Cardiac muscle cell (in vitro differentiated cells and primary cell): ENCODE measurements at regions not wholly inside any gene's neighbourhood (a gene's known extent, or its start where the extent isn't known, plus 50 kb on each side); places are given as distances from the start of the nearest gene placed in this dataset.

Source experiments
- DNase-seq, 2 donors: peaks; one replicate each; pipeline versions ENCODE4 v3.0.0 to v3.0.0-alpha.2; 2010 to 2017; ENCODE audit warnings: low read depth in 1 of 2, low spot score in 1 of 2
- H3K27ac ChIP-seq: fragments of 200-600 bp; sonication (generic); 2 replicates; pipeline ENCODE4 v1.5.1; 2016
- H3K27me3 ChIP-seq: fragments of 200-600 bp; sonication (generic); 2 replicates; pipeline ENCODE4 v1.6.0; 2016; ENCODE audit warnings: control low read depth
- H3K36me3 ChIP-seq: fragments of 200-600 bp; sonication (generic); 2 replicates; pipeline ENCODE4 v1.5.1; 2016; ENCODE audit warnings: control low read depth
- H3K4me1 ChIP-seq: fragments of 200-600 bp; sonication (generic); 2 replicates; pipeline ENCODE4 v1.8.1; 2017; ENCODE audit warnings: low read depth, mild to moderate bottlenecking, mixed run types
- H3K4me3 ChIP-seq: fragments of 200-600 bp; sonication (generic); 2 replicates; pipeline ENCODE4 v1.5.1; 2016; ENCODE audit warnings: mild to moderate bottlenecking
- H3K9me3 ChIP-seq: fragments of 200-600 bp; sonication (generic); 2 replicates; pipeline ENCODE4 v1.5.1; 2017; ENCODE audit warnings: low read depth, mild to moderate bottlenecking, control low read depth
- TF ChIP-seq, protein P1 (sequence below): IDR thresholded peaks from 2 replicates; pipeline ENCODE4 v1.5.1; 2012; ENCODE audit warnings: low read depth, mild to moderate bottlenecking, low read length

DNA sequence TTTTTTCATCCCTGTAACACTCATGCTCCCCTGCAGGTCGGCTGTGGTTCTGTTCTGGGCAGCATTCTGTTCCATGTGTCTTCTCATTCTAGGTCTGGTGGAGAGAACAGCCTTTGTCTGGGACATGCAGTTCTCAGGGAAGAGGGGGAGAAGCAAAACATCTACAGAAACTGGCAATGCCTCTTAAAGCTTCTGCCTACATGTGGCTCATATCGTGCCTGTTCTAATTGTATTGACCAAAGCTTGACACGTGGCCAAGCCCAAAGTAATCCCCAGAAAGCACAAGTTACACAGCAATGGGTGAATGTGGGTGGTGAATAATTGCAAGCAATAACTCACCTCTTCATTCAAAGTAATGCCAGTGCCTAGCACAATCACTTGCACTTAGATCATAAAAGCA is 218.2 kb upstream of the IL12B start:
- Histone ChIP-seq H3K27me3 (no peaks in the 10 kb centered on the region), H3K36me3 (no peaks in the 10 kb centered on the region), H3K27ac (no peak overlapping the region), H3K4me3 (no peak overlapping the region), H3K9me3 (no peaks in the 10 kb centered on the region), H3K4me1 (no peaks in the 10 kb centered on the region)
- TF ChIP-seq, protein P1, sequence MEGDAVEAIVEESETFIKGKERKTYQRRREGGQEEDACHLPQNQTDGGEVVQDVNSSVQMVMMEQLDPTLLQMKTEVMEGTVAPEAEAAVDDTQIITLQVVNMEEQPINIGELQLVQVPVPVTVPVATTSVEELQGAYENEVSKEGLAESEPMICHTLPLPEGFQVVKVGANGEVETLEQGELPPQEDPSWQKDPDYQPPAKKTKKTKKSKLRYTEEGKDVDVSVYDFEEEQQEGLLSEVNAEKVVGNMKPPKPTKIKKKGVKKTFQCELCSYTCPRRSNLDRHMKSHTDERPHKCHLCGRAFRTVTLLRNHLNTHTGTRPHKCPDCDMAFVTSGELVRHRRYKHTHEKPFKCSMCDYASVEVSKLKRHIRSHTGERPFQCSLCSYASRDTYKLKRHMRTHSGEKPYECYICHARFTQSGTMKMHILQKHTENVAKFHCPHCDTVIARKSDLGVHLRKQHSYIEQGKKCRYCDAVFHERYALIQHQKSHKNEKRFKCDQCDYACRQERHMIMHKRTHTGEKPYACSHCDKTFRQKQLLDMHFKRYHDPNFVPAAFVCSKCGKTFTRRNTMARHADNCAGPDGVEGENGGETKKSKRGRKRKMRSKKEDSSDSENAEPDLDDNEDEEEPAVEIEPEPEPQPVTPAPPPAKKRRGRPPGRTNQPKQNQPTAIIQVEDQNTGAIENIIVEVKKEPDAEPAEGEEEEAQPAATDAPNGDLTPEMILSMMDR = no peak
- DNase-seq = no peak

DNA sequence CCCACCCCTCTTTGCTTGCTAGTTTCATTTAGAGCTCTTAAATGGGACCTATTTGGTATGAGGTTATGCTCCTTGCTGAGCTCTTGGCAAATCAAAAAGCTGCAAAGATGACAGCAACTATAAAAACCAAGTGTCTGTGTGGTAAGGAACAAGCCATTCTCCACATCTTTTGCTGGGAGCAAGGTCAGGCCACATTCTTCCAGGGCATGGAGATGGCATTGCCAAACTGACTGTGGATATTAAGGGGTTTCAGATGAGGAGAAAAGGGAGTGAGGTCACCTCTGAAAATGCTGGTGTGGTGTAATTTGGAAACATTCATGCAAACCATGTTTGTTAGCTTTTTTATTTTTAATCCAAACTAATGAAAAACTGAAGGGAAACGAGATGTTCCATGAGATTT is 218.8 kb upstream of the IL12B start:
- DNase-seq = no peak
- H3K27me3 ChIP-seq = no peaks in the 10 kb centered on the region
- H3K27ac ChIP-seq = no peak overlapping the region
- TF ChIP-seq, protein P1 = no peak
- H3K4me3 ChIP-seq = no peak overlapping the region
- H3K4me1 ChIP-seq = no peaks in the 10 kb centered on the region
- no peaks in the 10 kb centered on the region for H3K9me3 ChIP-seq
- H3K36me3 ChIP-seq = no peaks in the 10 kb centered on the region

DNA sequence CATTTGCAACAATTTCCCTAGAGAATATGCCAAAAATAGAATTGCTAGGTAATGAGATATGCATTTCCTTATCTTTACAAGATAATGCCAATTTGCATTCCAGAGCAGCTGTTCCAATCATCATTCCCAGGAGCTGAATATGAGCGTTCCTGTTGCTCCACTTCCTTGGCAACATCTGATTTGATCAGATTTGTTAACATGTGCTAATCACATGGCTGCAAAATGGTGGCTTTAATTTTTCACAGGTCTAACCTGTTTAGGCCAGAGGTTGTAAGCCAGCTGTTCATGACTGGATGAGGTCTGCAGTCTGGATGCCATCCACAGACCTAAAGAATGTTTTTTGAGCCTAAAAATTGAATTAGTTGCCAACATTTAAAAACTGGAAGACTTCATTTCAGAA is 220.7 kb upstream of the IL12B start:
- DNase-seq = no peak
- no peaks in the 10 kb centered on the region for H3K27me3 ChIP-seq
- no peaks in the 10 kb centered on the region for H3K36me3 ChIP-seq
- H3K9me3 ChIP-seq = no peaks in the 10 kb centered on the region
- TF ChIP-seq, protein P1 = no peak
- H3K4me3 ChIP-seq = no peak overlapping the region
- H3K4me1 ChIP-seq = peaks cover 5% of the 10 kb centered on the region
- no peak overlapping the region for H3K27ac ChIP-seq

DNA sequence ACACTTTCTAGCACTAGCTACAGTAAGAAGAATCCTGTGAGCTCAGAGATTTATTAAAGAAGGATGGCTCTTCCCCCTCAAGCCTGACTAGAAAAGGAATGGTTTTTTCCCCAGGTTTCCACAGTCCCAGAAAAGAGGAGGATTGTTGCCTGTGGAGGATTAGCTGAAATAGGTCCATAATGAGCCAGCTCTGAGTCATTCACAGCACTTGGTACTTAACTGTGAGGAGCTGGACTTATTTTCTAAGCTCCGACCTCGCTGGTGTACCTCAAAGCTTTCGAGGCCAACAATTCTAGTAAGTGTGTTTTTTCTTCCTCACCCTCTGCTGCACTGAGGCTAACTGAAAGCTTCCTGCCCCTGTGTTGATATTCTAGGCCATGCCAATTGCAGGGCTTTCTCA is 222.5 kb upstream of the IL12B start:
- Histone ChIP-seq H3K4me1 (peaks cover 10% of the 10 kb centered on the region), H3K4me3 (no peak overlapping the region), H3K27ac (no peak overlapping the region), H3K36me3 (no peaks in the 10 kb centered on the region), H3K9me3 (no peaks in the 10 kb centered on the region), H3K27me3 (no peaks in the 10 kb centered on the region)
- DNase-seq = no peak
- TF ChIP-seq, protein P1 = no peak

DNA sequence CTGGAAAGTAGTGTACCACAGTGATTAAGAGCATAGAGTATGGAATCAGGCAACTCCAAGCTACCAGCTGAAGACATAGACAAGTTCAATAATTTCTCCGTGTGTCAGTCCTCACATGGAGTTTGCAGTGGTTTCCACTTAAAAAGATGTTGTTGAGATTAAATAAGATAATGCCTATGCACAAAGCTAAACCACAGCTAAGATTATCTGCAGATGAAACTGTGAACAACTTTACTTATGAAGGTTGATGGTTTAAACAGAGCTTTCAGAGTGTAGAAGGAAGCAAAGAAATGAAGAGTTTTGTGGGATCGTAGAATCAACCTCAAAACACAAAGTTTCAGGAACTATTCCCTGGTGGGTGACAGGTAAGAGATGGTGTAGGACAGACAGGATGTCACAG is 223.5 kb upstream of the IL12B start:
- TF ChIP-seq, protein P1 = no peak
- Histone ChIP-seq H3K9me3 (no peaks in the 10 kb centered on the region), H3K4me3 (no peak overlapping the region), H3K27me3 (no peaks in the 10 kb centered on the region), H3K27ac (no peak overlapping the region), H3K36me3 (no peaks in the 10 kb centered on the region), H3K4me1 (peaks cover 10% of the 10 kb centered on the region)
- DNase-seq = no peak

- Histone ChIP-seq H3K27ac (no peak overlapping the region), H3K4me3 (no peak overlapping the region), H3K9me3 (no peaks in the 10 kb centered on the region), H3K4me1 (peaks cover 10% of the 10 kb centered on the region), H3K36me3 (no peaks in the 10 kb centered on the region), H3K27me3 (no peaks in the 10 kb centered on the region)
- TF ChIP-seq, protein P1 = no peak
- no peak for DNase-seq
Observed at GRCh38 chr5:159555084-159555483, 224.8 kb upstream of the IL12B start.
